Mammary epithelial cell (primary cell): ENCODE measurements at regions not wholly inside any gene's neighbourhood (a gene's known extent, or its start where the extent isn't known, plus 50 kb on each side); places are given as distances from the start of the nearest gene placed in this dataset.

Source experiments
- CTCF ChIP-seq, 2 donors: IDR thresholded peaks in 1 of 2; conservative IDR thresholded peaks in 1 of 2; 2 replicates each; pipeline ENCODE4 v1.5.1; 2011 to 2012; ENCODE audit warnings: inconsistent platforms in 2 of 2, low read length in 2 of 2, mild to moderate bottlenecking in 2 of 2, control low read depth in 1 of 2, low read depth in 1 of 2; ENCODE audit not compliant: insufficient read depth in 1 of 2; ENCODE audit errors: extremely low read depth in 1 of 2
- EZH2 ChIP-seq: IDR thresholded peaks from 2 replicates; pipeline ENCODE4 v1.6.1; 2012; ENCODE audit warnings: low read length, inconsistent platforms, borderline replicate concordance

- TF ChIP-seq CTCF (conservative IDR thresholded peaks at IDR 0.05 in 1 of 2, IDR thresholded peaks at IDR 0.05 in 1 of 2; ENCODE audit: extremely low read depth in 1 of 2, insufficient read depth in 1 of 2, low read depth in 1 of 2, low read length in 2 of 2) (no peak), EZH2 (no peak)
Measured at GRCh38 chr6:101125380-101125971, 244.3 kb upstream of the ASCC3 start.
